SK-N-SH (cell line): ENCODE measurements at regions not wholly inside any gene's neighbourhood (a gene's known extent, or its start where the extent isn't known, plus 50 kb on each side); places are given as distances from the start of the nearest gene placed in this dataset.

ENCODE experiments used
- CHD2 ChIP-seq: fragments of 150-350 bp; IDR thresholded peaks from 2 replicates; pipeline ENCODE4 v1.6.1; 2018; ENCODE audit warnings: low read length; ENCODE audit not compliant: partially characterized antibody
- EP300 ChIP-seq, 2 experiments: IDR thresholded peaks; 2 replicates each; pipeline versions ENCODE4 v1.4.0 to v1.6.1; 2012; ENCODE audit warnings: borderline replicate concordance in 1 of 2, low read depth in 1 of 2, low read length in 1 of 2
- IRF3 ChIP-seq: fragments of 150-350 bp; IDR thresholded peaks from 2 replicates; pipeline ENCODE4 v1.6.1; 2016; ENCODE audit warnings: mild to moderate bottlenecking, low read depth, low read length
- MEF2A ChIP-seq: IDR thresholded peaks from 2 replicates; pipeline ENCODE4 v1.4.0; 2012; ENCODE audit warnings: low read depth, borderline replicate concordance
- MXI1 ChIP-seq: IDR thresholded peaks from 2 replicates; pipeline ENCODE4 v1.6.1; 2012; ENCODE audit warnings: mild to moderate bottlenecking, low read depth, low read length, improper control_type of control experiment
- REST ChIP-seq: IDR thresholded peaks from 2 replicates; pipeline ENCODE4 v1.6.1; 2012; ENCODE audit warnings: mild to moderate bottlenecking, low read depth, low read length, moderate library complexity
- SIN3A ChIP-seq: IDR thresholded peaks from 2 replicates; pipeline ENCODE4 v1.6.1; 2012; ENCODE audit warnings: low read depth, mild to moderate bottlenecking, low read length, moderate library complexity, borderline replicate concordance
- SMC3 ChIP-seq: IDR thresholded peaks from 2 replicates; pipeline ENCODE4 v1.6.1; 2012; ENCODE audit warnings: low read depth, low read length, improper control_type of control experiment
- TAF1 ChIP-seq: IDR thresholded peaks from 2 replicates; pipeline ENCODE4 v1.6.1; 2012; ENCODE audit warnings: low read depth, mild to moderate bottlenecking, low read length, moderate library complexity, borderline replicate concordance
- TF ChIP-seq, protein P1 (sequence below): fragments of 200-600 bp; sonication (generic); IDR thresholded peaks from 2 replicates; pipeline ENCODE4 v1.6.1; 2017; ENCODE audit warnings: antibody characterized with exemption, mild to moderate bottlenecking, moderate library complexity
- TF ChIP-seq, protein P2 (sequence below): IDR thresholded peaks from 2 replicates; pipeline ENCODE4 v1.4.0; 2012; ENCODE audit warnings: low read depth, borderline replicate concordance

- TF ChIP-seq, protein P1, sequence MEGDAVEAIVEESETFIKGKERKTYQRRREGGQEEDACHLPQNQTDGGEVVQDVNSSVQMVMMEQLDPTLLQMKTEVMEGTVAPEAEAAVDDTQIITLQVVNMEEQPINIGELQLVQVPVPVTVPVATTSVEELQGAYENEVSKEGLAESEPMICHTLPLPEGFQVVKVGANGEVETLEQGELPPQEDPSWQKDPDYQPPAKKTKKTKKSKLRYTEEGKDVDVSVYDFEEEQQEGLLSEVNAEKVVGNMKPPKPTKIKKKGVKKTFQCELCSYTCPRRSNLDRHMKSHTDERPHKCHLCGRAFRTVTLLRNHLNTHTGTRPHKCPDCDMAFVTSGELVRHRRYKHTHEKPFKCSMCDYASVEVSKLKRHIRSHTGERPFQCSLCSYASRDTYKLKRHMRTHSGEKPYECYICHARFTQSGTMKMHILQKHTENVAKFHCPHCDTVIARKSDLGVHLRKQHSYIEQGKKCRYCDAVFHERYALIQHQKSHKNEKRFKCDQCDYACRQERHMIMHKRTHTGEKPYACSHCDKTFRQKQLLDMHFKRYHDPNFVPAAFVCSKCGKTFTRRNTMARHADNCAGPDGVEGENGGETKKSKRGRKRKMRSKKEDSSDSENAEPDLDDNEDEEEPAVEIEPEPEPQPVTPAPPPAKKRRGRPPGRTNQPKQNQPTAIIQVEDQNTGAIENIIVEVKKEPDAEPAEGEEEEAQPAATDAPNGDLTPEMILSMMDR: no peak
- TF ChIP-seq REST: no peak
- TF ChIP-seq MEF2A: no peak
- no peak for TF ChIP-seq SMC3
- TF ChIP-seq, protein P2, sequence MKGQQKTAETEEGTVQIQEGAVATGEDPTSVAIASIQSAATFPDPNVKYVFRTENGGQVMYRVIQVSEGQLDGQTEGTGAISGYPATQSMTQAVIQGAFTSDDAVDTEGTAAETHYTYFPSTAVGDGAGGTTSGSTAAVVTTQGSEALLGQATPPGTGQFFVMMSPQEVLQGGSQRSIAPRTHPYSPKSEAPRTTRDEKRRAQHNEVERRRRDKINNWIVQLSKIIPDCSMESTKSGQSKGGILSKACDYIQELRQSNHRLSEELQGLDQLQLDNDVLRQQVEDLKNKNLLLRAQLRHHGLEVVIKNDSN: no peak
- TF ChIP-seq TAF1: no peak
- TF ChIP-seq MXI1: no peak
- TF ChIP-seq IRF3: no peak
- TF ChIP-seq SIN3A: no peak
- TF ChIP-seq CHD2: no peak
- TF ChIP-seq EP300 (IDR thresholded peaks at IDR 0.05; ENCODE audit: borderline replicate concordance in 1 of 2, low read depth in 1 of 2, low read length in 1 of 2): no peak
Observed at GRCh38 chr16:88330971-88331890, 51.5 kb upstream of the ZNF469 start.
